ENCODE measurements at regions not wholly inside any gene's neighbourhood (a gene's known extent, or its start where the extent isn't known, plus 50 kb on each side); places are given as distances from the start of the nearest gene placed in this dataset.

GRCh38 chr13:105804561-105805190 lies 730.8 kb downstream of the EFNB2 start:
- TF ChIP-seq CTCF (IDR thresholded peaks at IDR 0.05) (no peak), POLR2A (IDR thresholded peaks at IDR 0.05) (no peak)

Measured in lower leg skin (tissue), 3 donors.